ENCODE measurements at regions not wholly inside any gene's neighbourhood (a gene's known extent, or its start where the extent isn't known, plus 50 kb on each side); places are given as distances from the start of the nearest gene placed in this dataset.
A peak's percentile ranks its signal among the peaks of the same experiment; 100 is the strongest.

DNA sequence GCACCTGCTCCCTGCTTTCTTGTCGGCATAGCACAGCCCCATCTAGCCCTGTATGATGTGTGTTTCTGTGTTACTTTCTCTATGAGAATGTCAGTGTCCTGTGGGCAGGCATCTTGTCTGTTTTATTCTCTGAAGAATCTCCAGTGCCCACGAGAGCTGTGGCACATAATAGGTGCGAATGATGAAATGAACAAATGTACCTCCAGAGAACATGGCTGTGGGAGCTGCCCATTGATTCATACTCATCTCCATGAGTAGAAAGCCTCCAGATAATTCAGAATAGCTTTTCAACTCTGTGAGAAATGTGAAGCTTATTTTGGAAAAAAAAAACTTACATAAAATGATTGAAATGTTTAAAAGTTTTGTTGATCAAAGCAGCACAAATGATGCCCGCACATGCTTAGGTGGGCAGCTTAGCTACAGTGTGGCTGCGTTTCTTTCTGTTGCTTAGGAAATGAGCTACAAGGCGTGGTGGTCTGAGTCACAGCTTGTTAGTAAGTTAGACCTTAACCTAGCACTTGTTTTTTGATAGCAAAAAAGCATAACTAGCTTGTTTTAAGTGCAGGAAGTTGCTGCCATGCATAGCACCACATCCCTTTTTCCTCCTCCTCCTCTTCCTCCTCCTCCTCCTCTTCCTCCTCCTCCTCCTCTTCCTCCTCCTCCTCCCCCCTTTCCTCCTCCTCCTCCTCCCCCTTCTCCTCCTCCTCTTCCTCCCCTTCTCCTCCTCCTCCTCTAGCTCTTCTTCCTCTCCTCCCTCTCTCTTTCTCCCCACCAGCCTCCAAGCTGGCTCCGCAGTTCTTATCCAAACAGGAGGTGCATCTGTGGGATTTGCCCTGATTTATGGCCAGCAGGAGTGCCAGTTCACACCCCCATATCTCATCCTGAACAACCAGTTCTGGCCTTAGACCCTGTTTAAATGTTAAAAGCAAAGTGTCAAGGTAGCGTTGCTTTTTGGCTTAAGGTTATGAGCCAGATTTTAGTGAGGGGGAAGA lies 221.5 kb downstream of the IRF8 start:
- intact Hi-C loops (cut with micrococcal nuclease; ENCODE audit: unreplicated experiment) (no loop called here), in situ Hi-C loops (cut with MboI) (no loop called here)
- TF ChIP-seq WRNIP1 (IDR thresholded peaks at IDR 0.05; ENCODE audit: borderline replicate concordance, low read depth, low read length): no peak
- TF ChIP-seq, protein P1, sequence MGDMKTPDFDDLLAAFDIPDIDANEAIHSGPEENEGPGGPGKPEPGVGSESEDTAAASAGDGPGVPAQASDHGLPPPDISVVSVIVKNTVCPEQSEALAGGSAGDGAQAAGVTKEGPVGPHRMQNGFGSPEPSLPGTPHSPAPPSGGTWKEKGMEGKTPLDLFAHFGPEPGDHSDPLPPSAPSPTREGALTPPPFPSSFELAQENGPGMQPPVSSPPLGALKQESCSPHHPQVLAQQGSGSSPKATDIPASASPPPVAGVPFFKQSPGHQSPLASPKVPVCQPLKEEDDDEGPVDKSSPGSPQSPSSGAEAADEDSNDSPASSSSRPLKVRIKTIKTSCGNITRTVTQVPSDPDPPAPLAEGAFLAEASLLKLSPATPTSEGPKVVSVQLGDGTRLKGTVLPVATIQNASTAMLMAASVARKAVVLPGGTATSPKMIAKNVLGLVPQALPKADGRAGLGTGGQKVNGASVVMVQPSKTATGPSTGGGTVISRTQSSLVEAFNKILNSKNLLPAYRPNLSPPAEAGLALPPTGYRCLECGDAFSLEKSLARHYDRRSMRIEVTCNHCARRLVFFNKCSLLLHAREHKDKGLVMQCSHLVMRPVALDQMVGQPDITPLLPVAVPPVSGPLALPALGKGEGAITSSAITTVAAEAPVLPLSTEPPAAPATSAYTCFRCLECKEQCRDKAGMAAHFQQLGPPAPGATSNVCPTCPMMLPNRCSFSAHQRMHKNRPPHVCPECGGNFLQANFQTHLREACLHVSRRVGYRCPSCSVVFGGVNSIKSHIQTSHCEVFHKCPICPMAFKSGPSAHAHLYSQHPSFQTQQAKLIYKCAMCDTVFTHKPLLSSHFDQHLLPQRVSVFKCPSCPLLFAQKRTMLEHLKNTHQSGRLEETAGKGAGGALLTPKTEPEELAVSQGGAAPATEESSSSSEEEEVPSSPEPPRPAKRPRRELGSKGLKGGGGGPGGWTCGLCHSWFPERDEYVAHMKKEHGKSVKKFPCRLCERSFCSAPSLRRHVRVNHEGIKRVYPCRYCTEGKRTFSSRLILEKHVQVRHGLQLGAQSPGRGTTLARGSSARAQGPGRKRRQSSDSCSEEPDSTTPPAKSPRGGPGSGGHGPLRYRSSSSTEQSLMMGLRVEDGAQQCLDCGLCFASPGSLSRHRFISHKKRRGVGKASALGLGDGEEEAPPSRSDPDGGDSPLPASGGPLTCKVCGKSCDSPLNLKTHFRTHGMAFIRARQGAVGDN (IDR thresholded peaks at IDR 0.05): peak; percentile 34; the same call in 1 of the 2 replicates
- no peak for ATAC-seq
- WGBS (ENCODE audit: insufficient coverage, insufficient replicate concordance, low lambda C conversion rate, missing lambda C conversion rate): 17% methylated on average over 8 of the region's 8 CpGs
- Histone ChIP-seq H3K79me2 (ENCODE audit: control insufficient read depth, insufficient read depth, low read length) (no peaks in the 10 kb centered on the region), H3K9ac (ENCODE audit: control insufficient read depth, insufficient read depth, low read length) (no peak overlapping the region), H2AFZ (ENCODE audit: control insufficient read depth, low read depth, low read length) (no peak overlapping the region), H3K27me3 (replicated peaks in 1 of 2; ENCODE audit: control insufficient read depth in 2 of 2, insufficient read depth in 2 of 2, low read length in 1 of 2) (peaks cover 0 to 3% of the 10 kb centered on the region in 2 experiments; a peak in 2 of 4 replicates), H3K4me1 (ENCODE audit: control insufficient read depth, insufficient read depth, low read length) (no peaks in the 10 kb centered on the region), H3K4me3 (no peak overlapping the region), H3K27ac (ENCODE audit: control insufficient read depth, insufficient read depth) (no peak overlapping the region), H3K4me2 (ENCODE audit: control insufficient read depth, insufficient read depth) (no peak overlapping the region), H3K9me3 (replicated peaks; ENCODE audit: control insufficient read depth, insufficient read depth, low read length) (no peaks in the 10 kb centered on the region), H4K20me1 (ENCODE audit: control insufficient read depth, insufficient read depth) (no peaks in the 10 kb centered on the region), H3K36me3 (ENCODE audit: control insufficient read depth in 2 of 2, insufficient read depth in 2 of 2, low read length in 1 of 2) (no peaks in the 10 kb centered on the region)
- no peak for DNase-seq (ENCODE audit: low read depth, low spot score)
- ChIA-PET POLR2A (interaction anchor here (0.6 to 1.9 kb wide), 3 partner anchors 22 to 1641 kb away, joined by 3 to 5 read pairs (median 3); no protein-coding TSS in a partner anchor), SMC1A (ENCODE audit: uncharacterized antibody, unreplicated experiment) (interaction anchor here (0.8 to 2.1 kb wide), 11 partner anchors 11 to 398 kb away, joined by 3 to 8 read pairs (median 4); no protein-coding TSS in a partner anchor), RAD21 (ENCODE audit: unreplicated experiment) (interaction anchor here (0.9 to 2.6 kb wide), 5 partner anchors 17 to 299 kb away, joined by 3 to 7 read pairs (median 4); no protein-coding TSS in a partner anchor), CTCF (interaction anchor here (0.8 to 1.5 kb wide), 5 partner anchors 10 to 299 kb away, joined by 3 to 5 read pairs (median 3); no protein-coding TSS in a partner anchor)
- no TSS peak for BruUV-seq (replicated peaks)
- no peak for FAIRE-seq

Data from GM12878 (cell line).